ENCODE measurements at regions not wholly inside any gene's neighbourhood (a gene's known extent, or its start where the extent isn't known, plus 50 kb on each side); places are given as distances from the start of the nearest gene placed in this dataset.
A peak's percentile ranks its signal among the peaks of the same experiment; 100 is the strongest.

DNA sequence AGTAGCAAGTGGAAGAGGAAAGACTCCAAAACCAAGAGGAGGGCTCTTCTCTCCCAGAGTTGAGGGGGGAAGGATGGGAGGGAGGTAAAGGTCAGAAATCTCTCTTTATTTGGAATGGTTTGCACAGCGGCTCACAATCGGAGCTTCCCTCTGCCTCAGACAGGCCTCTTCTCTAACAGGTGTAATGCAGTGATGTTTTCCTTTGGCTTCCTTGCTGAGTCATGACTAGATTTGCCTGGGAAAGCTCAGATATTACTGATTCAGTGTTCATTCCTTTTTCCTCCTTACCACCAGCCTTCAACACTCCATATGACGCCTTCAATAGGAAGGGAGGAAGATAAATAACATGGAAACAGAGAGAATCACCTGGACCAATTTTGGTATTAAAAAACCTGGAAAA is 136.6 kb downstream of the RNF152 start:
- DNase-seq: no peak

DNA sequence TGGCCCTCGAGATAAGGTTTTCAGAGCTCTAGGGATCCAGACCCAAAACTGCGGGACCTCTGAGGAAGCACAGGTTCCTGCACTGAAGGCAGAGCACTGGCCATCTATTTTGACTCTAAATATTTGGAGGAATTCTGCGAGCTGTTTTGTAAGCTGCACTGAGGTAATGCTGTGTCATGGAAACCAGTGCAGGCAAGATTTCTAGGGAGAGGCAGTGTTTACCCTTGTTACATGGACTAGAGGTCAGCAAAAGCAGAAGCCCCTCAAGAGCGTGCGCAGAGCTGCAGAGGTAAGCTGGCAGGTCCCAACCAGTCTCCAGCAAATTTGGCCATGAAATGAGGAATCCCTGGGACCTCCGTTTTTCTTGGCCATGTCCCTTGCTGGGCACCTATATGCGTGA is 137.3 kb downstream of the RNF152 start:
- DNase-seq: no peak

DNA sequence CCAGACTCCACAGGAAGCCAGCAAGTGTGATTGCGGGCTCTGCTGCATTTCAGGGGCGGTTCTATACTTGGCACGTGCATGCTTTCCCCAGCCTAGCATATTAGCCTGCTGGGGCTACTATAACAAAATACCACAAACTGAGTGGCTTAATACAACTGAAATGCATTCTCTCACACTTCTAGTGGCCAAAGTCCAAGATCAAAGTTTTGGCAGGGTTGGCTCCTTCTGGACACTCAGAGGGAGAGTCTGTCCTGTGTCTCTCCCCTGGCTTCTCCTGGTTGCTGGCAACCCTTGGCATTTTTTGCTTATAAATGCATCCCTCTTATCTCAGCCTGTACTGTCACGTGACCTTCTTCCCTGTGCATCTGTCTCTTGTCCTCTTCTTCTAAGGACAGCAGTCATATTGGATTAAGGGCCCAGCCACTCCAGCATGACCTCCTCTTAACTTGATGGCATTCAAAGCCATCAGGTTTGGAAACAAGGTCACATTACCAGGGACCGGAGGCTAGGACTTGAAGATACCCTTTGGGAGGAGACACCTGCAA is 138.7 kb downstream of the RNF152 start:
- no peak for DNase-seq

DNA sequence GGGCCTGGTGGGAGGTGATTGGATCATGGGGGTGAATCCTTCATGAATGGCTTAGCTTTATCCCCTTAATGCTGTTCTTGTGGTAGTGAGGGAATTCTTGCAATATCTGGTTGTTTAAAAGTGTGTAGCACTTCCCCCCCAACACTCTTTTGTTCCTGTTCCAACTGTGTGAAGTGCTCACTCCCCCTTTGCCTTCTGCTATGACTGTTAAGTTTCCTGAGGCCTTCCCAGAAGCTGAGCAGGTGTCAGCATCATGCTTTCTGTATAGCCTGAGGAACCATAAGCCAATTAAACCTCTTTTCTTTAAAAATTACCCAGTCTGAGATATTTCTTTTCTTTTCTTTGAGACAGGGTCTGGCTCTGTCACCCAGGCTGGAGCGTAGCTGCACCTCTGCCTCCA is 139.4 kb downstream of the RNF152 start:
- DNase-seq: no peak

DNA sequence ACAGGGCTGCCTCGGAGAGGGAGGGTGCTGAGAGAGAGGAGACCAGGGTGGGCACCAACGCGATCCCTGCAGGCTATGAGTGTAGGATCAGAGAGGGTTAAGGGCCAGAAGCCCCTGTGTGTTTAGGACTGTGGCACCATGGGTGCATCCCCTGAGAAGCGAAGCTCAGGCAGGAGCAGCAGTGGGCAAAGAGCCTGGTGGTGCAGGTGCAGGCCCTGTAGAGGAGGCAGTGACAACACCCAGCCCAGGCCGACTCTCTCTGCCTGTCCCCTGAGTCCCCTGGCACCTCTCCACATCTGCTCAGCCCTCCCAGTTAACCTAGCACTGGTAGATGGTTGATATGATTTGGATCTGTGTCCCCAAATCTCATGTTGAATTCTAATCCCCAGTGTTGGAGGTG is 139.8 kb downstream of the RNF152 start:
- DNase-seq: no peak

DNA sequence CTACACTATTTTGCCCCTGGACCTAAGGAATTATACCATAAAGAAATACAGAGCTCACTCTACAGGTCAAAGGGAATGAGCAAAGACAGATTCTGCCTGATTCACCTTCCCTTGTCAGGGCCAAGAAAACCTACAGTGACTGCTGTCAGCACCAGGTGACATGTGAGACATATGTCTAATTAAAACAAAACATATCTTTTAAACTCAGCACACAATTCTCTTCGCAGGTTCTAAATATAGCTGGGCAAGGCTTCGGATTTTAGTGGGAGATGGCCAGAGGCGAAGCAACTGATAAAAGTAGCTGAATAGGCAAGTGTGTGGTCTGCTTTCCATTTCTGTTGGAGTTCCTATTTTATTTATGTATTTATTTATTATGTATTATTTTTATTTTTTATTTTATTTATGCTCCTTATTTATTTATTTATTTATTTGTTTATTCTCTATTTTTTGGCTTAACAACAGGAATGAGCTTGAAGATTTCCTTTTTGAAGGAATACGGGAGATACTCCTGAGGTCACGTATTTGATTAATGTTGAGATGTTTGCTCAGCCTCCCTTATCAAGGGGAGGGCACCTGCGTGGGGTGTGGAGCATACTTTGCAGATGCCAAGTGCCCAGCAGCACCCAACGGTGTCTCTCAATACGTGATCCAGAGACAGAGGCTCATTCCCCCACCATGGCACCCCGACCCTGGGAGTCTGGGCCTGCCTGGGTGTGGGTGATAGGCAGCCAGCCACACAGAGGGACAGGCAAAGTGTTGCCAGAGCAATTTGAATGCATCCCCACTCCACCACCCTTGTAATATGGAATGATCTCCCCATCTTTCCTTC is 141.8 kb downstream of the RNF152 start:
- DNase-seq: no peak

DNA sequence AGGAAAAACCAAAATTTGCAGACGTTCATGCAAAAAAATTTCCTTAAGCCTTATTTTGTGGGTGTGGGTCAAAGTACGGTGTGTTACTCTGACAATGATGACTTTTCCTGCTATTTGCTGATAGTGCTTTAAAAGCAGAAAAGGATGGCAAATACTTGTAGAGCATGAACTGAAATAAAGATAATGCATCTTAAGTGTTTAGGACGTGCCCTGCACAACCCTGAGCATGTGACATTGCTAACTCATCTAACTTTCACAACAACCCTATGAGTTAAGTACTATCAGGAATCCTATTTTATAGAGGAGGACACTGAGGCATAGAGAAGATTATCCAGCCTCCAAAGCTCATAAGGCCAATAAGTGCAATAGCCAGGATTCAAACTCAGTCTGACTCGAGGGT is 143.3 kb downstream of the RNF152 start:
- DNase-seq: no peak

DNA sequence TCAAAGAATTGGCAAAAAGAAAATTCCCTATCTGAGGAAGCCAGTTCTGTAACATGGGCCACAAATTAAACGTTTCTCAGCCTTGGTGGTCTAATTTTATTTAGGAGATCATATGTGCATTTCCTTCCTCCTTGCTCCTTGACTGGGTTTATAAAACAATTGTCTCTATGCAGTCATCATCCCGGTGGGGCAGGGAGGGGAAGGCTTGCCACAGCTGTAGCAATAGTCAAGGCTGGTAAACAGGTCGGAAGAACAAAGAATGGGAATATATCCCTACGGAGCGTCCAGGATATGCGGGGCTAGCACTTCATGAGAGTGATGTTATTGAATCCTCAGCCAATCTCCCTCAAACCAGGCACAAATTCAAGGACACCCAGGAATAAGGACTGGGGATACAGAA is 143.8 kb downstream of the RNF152 start:
- no peak for DNase-seq

DNA sequence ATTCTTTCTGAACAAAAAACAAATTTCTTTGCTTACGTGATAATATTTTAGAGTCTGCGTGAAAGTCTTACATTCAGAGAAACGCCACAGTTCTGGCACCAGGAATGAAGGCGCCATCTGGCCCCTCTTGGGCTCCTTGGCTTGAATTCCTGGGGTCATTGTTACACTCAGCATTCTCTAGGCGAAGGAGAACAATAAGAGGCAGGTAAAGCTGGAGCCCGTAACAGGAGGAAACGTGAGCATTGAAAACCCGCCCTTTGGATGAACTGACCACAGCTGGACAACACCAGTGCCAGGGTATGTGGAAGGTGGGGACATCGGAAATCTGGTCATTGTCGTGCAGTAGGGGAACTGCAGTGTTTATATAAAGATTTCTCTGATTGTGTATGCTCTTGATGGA is 144.8 kb downstream of the RNF152 start:
- DNase-seq: no peak

DNA sequence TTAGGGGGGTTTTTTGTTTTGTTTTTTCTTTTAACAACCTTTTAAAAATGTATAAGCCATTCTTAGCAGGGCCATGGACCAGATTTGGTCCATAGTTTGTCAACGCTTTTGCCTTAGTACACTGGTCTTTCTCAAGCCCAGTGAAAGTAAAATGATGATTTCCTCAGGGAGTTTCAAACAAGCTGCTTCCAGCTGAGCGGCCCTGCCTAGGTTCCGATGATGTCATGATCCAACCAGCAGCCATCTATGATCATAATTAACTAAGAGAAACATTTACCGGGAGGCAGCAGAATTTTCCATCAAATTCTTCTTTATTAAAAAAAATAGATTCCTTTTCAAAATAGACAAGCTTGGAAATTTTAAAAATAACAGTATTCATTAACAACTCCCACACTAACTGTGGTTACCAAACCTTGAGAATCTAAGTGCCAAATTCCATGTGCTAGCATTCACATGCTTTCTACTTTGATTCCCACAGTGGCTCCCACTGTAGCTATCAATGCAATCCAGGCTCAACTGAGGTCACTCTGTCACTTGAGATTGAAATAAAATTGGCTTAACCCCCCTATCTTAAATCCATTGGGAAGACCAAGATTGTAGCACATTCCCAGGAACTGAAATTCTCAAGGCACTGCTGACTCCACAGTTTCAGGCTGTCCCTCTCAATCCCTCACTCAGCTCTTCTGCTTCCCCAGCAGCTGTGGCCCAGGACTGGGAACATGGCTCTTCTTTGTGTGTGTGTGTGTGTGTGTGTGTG is 148.9 kb downstream of the RNF152 start:
- DNase-seq: no peak

DNA sequence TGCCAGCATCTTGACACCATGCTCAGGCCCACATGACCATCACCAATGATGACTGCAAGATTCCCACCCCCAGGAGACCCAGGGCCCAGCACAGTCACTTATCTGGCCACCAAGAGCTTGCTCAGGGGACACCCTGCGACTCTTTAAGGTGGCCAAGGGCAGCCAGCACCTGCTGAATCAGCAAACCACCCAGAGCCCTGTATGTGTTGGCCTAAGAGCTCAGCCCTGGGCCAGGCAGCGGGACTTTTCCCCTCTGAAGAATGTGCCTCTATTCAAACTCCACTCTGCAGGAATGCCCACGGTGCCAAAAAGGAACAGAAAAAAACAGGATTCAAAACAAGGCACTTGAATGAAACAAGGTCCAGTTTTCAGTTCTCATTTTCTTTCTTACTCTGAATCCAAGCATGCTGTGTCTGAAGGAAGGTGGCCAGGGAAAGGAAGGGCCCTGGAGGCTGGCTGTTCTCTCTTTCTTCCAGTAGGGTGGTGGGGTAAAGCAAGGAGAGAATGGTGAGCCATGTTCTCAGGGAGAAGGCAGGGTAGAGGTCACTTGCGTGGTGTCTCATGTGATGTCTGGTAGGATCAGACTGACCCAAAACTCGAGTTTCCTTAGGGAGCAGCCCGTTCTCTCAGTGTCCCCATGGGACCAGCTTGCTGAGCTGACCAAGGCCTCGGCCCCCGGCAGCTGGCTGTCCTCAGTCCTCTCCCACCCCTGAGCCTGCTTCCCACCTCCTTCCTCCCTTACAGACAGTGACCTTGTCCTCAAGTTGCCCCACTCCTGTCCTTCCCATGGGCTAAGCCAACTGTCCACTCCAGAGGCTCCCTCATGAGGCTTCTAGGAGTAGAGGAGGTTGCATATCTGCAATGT is 150.0 kb downstream of the RNF152 start:
- no peak for DNase-seq

DNA sequence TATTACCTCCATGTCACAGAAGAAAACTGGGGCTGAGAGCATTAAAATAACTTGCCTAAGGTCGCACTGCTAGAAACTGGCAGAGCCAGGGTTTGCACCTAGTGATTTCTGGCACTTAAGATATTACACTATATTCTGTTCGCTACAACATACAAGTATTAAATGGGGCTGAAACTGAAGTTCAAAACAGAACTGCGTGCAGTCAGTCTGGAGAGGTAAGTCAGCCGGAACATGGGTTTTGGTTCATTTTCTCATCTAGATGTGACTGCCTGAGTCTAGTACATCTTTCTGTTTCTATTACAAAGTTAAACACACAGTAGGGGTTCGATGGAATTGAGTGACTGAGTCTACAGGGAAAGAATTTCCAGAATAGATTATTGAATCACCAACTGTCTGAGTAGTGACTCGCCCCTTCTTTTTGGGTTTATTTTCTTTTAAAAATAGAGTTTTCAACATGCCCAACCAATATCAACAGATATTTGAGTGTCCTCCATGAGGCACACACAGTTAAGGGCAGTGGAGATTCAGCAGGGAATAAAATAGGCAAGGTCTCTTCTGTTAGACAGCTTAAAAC is 150.8 kb downstream of the RNF152 start:
- DNase-seq: no peak

DNA sequence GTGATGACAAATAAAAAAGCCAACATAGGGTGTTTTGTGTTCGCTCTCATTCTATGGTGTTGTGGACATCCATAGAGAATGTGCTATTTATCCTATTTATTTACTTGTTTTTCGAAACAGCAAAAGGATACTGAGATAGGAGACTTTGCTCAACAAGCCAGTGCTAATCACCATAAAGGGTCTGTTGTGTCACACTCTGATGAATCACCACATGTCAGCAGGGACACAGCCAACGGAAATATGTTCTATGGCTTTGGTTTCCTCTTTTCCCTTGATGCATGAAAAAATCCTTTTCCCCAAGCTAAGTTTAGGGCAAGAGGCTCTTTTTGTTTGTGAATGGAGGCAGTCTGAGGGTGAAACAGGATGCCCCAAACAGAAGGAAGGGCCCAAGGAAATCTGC is 154.3 kb downstream of the RNF152 start:
- no peak for DNase-seq

DNA sequence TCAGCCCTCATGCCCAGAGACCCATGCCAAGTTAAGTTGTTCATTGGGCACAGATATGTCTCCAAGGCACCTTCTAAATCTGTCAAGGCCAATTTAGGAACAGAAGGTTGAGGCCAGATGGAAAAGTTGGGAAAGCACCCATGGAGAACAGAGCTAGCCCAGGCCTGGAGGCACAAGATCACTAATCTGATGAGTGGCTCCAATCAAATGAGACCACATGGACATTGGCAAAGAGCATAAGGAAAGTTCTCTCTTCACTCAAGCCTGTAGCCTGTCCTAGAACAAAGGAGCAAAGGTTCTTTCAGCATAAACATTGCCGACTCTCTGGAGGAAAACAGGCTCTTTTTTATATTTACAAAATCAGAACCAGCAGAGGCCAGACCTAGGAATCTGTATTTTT is 154.8 kb downstream of the RNF152 start:
- no peak for DNase-seq

DNA sequence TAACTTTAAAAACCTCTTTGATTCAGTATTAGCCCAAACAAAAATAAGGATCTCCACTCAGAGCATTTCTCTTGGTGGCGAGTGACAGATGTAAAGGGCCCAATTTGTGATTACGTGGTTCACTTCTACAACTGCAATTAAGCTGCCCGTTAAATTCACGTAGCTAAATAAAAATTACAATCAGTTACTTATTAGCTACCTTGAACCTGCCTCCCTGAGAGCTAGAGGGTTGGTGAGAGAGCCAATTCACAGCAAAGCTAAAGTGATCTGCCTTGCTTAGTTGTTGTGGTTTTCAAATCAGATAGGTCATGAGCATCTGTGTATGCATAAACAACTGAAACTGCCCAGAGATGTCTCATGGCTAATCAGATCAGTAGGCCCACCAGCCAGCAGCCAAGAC is 156.7 kb downstream of the RNF152 start:
- no peak for DNase-seq

DNA sequence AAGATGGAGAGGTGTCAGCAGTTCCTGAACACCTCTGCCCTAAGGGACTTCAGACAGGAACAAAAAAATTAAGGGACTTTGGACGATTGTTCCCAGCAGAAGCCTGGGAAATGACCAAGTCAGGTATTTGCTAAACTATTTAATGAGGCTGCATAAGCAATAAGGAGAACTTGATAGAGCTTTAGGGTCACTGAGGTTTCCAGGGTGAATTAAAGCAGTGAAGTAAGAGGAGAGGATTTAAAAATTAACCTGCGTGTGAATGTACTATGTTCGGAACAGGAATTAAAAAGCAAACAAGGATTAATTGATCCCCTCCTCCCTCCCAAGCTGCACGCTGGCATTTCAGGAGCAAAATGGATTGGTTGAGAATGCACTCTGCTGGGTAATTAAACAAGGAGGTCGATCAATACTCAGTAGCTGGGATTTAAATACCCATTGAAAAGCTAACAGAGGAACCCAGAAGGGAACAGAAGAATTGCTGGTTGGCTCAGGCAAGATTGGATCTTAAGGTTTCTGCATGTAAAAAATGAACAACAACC is 157.2 kb downstream of the RNF152 start:
- peak; percentile 3 for DNase-seq

DNA sequence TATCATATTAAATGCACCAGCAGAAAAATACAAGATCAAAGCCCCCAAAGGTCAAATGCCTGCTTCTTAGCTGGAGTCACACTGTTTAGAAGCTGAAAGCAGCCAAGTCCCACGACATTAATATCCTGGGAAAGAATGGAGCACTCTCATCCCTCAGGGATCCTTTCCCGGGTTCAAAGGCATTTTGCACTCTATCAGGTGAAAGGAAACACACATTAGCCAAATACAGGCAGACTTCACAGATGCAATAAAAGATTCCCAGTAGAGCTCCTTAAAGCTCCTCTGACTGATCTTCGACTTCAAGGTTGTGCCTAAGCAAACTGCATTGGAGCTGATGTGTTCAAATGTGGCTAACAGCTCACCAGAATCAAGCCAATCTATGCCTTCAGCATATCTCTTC is 158.4 kb downstream of the RNF152 start:
- DNase-seq: no peak

DNA sequence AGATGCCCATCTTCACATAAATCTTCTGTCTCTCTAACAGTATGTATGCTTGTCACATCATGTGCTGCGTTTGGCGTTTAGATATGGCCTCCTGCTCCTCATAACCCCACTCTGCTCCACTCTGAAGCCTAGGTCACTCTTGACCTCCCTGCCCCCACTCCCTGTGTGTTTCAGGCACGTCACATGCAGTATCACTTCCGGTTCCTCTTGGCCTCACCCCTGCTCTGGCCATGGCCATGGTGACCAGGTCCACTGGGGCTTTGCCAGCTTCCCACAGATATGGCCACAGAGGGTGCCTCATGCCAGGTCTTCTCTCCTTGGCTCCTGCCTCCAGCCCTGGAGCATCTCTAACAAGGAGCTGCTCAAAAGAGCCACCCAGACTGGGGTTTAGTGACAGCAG is 160.0 kb downstream of the RNF152 start:
- DNase-seq: no peak

DNA sequence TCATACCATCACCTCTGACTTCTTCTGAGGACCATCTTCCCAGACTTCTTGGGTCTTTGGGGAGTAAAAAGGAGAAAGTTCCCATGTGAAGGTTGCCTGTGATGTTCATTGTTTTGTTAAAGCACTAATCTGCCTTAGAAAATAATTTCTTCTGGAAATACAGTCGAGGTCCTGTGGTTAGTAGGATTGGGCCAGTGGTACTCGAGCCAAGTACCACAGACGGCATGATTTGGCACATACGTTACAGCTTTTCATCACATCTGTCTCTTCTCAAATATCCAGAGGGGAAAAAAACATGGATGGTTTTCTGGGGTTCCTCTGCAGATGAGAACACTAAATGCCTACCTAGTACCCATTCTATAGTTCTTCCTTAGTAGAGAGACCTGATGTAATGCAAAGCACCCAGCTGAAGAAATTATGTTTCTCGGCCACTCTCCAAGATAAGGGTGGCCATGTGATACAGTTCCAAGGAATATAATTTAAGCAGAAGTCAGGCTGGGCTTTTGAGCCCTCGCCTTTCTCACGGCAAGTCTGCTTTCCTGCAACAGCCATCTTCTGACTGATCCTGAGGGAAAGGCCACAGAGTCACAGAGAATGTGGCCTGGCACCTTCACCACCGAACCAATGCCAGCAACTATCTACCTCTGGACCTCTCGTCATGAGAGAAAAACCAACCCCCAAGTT is 161.0 kb downstream of the RNF152 start:
- no peak for DNase-seq

DNA sequence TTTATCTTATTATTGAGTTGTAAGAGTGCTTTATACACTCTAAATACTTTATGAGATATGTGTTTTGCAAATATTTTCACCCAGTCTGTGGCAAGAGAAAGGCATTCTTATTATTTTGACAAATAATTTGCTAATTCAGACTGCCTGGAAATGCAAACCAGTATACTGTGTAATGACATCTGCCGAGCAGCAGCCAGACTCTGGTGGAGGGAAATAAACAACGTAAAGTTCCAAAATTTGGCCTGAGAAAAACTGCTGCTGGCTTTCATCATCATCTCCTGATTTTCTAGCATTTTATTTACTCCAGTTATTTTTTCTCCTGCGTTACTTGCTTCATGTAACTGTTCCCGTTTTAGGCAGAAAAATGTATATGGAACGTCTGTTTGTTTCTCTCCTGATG is 161.6 kb downstream of the RNF152 start:
- no peak for DNase-seq

DNA sequence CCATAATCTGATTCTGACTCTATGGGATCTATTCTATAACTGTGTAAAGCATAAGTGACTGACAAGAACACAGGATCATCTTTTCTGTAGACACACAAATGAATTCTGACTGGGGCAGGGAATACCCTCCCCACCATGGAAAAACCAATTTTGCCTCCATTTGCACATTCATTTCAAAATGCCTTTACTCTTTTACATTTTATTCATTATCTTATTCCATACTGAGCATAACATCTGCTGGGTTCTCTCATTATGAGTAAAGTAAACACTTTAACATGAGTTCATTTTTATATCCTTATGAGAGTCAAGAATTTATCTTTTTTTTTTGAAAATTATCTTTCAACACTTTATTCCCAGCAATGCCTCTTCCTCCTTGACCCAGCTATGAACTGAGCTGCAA is 163.5 kb downstream of the RNF152 start:
- no peak for DNase-seq
